Activated CD4-positive, alpha-beta T cell treated with anti-CD3 and anti-CD28 coated beads, Interleukin-2, amount 10 ng/mL, durations not matched to agents 24 days and 14 days (primary cell): ENCODE measurements at regions not wholly inside any gene's neighbourhood (a gene's known extent, or its start where the extent isn't known, plus 50 kb on each side); places are given as distances from the start of the nearest gene placed in this dataset.

Source experiments
- DNase-seq: peaks from one replicate; pipeline ENCODE4 v3.0.0; 2022
- H3K27ac Mint-ChIP-seq: one replicate; pipeline ENCODE4 v1.8.0; 2022; ENCODE audit warnings: mild to moderate bottlenecking, mixed read lengths
- H3K27me3 Mint-ChIP-seq: one replicate; pipeline ENCODE4 v1.8.0; 2022; ENCODE audit warnings: mixed read lengths
- H3K36me3 Mint-ChIP-seq: one replicate; pipeline ENCODE4 v1.8.0; 2022; ENCODE audit warnings: low read depth, mild to moderate bottlenecking, mixed read lengths
- H3K4me1 Mint-ChIP-seq: one replicate; pipeline ENCODE4 v1.8.0; 2021; ENCODE audit warnings: mixed read lengths
- H3K4me3 Mint-ChIP-seq: one replicate; pipeline ENCODE4 v1.8.0; 2022; ENCODE audit warnings: mild to moderate bottlenecking, moderate library complexity, mixed read lengths
- H3K9me3 Mint-ChIP-seq: one replicate; pipeline ENCODE4 v1.8.0; 2021; ENCODE audit warnings: mixed read lengths
- intact Hi-C: fragments of 100-400 bp; cut with micrococcal nuclease; formaldehyde crosslinking; loops from one replicate; pipeline ENCODE4 v1.15.1; 2023

DNA sequence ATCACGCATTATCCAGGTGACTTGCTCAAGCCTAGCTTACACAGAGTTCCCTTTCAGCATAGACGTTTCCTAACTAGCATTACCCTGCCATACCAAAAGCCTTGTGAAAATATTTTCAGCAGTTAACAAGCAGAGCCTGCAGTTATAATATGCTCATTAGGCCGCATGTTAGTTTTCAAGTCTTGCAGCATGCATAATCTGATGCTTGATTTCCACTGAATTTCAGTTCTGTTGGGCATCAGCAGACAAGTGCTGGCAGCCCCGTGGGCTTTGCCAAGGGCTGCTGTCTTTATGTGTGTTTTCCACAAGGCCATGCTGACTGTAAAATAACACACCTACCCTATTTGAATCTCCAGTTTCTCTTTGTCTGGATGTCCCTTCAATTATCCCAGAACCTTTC, 491.0 kb upstream of the WWC1 start:
- H3K27ac Mint-ChIP-seq: no peak overlapping the region
- H3K36me3 Mint-ChIP-seq: no peaks in the 10 kb centered on the region
- no peak for DNase-seq
- intact Hi-C loops: no loop called here
- no peaks in the 10 kb centered on the region for H3K27me3 Mint-ChIP-seq
- no peaks in the 10 kb centered on the region for H3K4me1 Mint-ChIP-seq
- no peaks in the 10 kb centered on the region for H3K9me3 Mint-ChIP-seq
- H3K4me3 Mint-ChIP-seq: no peak overlapping the region

DNA sequence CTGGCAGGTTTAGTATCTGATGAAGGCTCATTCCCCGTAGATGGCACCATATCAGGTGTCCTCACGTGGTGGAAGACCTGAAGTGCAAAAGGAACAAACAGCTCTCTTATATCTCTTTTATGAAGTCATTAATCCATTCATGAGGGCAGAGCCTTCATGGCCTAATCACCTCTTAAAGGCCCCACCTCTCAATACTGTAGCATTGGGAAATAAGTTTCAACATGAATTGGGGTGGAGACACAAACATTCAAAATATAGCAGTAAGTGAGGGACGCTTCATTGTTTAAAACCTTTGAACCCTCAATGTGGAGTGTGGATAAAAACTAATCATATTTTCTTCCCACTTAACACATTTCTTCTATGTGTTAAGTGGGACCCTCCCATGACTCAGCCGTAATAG, 489.4 kb upstream of the WWC1 start:
- Mint-ChIP-seq H3K36me3 (no peaks in the 10 kb centered on the region), H3K9me3 (no peaks in the 10 kb centered on the region), H3K4me1 (no peaks in the 10 kb centered on the region), H3K4me3 (no peak overlapping the region), H3K27ac (no peak overlapping the region), H3K27me3 (no peaks in the 10 kb centered on the region)
- DNase-seq: no peak
- intact Hi-C loops: no loop called here

DNA sequence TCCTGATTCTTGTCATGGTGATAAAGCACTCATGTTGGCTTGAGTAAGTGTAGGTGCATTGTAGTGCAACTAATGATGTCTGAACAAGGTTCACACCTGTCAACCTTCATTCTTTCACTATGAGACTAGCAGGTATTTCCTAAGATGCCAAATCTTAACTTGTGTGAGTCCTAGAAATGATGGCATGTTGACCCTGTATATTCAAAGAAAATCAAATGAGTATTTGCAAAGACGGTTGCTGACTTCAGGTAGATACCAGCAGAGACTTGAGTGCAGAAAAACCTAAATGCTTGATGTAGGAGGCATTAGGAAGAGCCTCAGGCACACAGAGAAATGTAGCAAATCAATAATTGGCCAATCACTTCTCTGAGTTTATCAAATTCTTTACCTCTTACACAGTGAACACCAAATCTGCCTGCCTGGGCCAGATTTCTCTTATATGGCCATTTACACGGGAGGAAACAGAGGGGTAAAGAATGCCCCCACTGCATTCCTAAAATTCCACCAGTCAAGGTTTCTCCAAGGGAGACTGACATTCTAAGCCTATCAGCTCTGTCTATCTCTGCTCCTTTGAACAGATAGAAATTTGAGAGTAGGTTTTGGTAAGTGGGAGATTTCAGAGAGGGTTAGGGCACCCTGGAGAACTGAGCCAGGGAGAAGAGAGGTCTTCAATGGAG, 488.6 kb upstream of the WWC1 start:
- no peaks in the 10 kb centered on the region for H3K27me3 Mint-ChIP-seq
- no peak overlapping the region for H3K27ac Mint-ChIP-seq
- H3K4me1 Mint-ChIP-seq: no peaks in the 10 kb centered on the region
- H3K36me3 Mint-ChIP-seq: no peaks in the 10 kb centered on the region
- no peak for DNase-seq
- intact Hi-C loops: no loop called here
- no peak overlapping the region for H3K4me3 Mint-ChIP-seq
- no peaks in the 10 kb centered on the region for H3K9me3 Mint-ChIP-seq

DNA sequence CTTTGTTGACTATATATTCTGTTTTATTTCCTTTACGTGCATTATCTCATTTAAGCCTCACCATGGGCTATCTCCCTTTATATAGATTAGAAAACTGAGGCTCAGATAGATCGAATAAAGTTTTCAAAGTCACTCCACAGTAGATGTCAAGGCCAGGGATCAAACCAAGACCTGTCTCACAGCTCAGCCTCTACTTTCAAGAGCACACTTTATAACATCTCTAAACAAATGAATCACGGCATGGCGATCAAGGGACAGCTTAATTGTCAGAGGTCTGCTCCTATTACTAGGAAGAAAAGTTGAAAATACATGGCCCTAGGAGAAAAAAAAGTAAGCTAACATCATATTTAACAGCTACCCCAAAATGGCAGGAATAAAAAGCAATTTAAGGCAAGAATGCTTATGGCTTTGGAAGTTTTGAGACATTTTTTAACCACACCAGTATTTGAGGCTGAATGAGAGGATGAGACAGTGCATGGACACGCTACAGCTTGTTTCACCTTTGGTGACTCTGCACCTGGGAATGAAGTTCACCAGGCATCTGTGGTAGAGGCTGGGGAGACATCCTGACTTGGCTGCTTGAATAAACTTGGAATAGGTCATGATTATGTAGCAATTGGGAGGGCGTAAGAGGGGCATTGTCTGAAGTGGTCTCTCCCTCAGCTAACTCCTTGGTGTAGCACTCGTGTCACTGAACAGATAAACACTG, 486.8 kb upstream of the WWC1 start:
- H3K27me3 Mint-ChIP-seq: no peaks in the 10 kb centered on the region
- DNase-seq: no peak
- intact Hi-C loops: no loop called here
- H3K4me3 Mint-ChIP-seq: no peak overlapping the region
- no peaks in the 10 kb centered on the region for H3K9me3 Mint-ChIP-seq
- no peaks in the 10 kb centered on the region for H3K4me1 Mint-ChIP-seq
- H3K36me3 Mint-ChIP-seq: no peaks in the 10 kb centered on the region
- no peak overlapping the region for H3K27ac Mint-ChIP-seq

DNA sequence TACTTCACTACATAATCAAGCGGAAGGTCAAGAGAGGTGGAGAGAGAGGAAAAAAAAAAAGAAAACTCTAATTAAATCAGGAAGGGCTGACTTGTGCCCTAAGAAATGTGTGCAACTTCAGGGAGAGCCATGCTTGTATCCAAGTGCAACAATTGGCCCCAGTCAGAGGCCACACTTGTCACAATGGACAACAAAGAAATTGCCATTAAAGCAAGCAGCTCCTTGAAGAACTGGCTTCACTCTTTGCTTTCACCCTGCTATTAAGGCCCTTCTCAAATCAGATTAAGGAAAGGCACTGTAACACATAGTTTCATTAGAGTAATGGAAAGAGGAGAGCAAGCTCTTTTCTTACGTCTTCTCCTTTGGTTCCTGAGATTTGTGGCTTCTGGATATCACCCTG, 480.9 kb upstream of the WWC1 start:
- Mint-ChIP-seq H3K27me3 (no peaks in the 10 kb centered on the region), H3K27ac (no peak overlapping the region), H3K36me3 (no peaks in the 10 kb centered on the region), H3K4me3 (no peak overlapping the region), H3K9me3 (no peaks in the 10 kb centered on the region), H3K4me1 (no peaks in the 10 kb centered on the region)
- intact Hi-C loops: no loop called here
- DNase-seq: no peak

DNA sequence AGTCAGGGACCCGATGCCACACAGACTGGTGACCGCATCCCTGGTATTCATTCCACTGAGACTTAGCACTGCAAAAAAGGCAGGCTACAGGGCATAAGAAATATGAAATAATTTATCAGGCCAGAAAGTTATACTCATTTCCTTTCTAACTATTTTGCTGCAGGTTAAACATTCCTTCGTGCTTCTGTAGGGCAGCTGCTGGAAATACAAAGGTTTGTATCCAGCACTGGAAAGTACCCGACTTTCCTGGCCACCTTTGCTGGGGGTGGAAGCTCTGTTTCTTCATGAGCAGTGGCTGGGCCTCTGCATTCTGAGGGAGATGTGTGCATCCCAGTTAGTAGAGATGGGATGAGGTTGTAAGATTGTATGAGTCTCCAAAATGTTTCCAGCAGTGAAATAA, 478.6 kb upstream of the WWC1 start:
- Mint-ChIP-seq H3K27me3 (no peaks in the 10 kb centered on the region), H3K36me3 (no peaks in the 10 kb centered on the region), H3K27ac (no peak overlapping the region), H3K4me1 (no peaks in the 10 kb centered on the region), H3K9me3 (no peaks in the 10 kb centered on the region), H3K4me3 (no peak overlapping the region)
- intact Hi-C loops: no loop called here
- DNase-seq: no peak

DNA sequence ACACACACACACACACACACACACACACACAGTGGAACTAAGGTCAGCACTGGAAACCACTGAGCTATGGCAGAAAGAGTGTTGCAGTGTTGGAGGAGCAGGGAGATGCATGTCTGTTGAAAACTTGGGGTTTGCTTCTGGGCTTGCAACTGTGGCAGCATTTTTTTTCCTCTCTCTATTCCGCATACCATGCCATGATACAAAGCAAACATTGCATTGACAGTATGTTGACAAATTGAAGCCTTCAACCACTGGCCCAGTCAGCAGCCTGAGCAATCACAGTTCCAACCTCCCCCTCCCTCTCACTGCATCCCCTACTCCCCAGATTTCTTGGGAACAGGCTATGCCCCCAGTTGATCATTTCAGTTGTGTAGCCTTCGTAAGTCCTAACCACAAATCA, 478.1 kb upstream of the WWC1 start:
- H3K27ac Mint-ChIP-seq: no peak overlapping the region

DNA sequence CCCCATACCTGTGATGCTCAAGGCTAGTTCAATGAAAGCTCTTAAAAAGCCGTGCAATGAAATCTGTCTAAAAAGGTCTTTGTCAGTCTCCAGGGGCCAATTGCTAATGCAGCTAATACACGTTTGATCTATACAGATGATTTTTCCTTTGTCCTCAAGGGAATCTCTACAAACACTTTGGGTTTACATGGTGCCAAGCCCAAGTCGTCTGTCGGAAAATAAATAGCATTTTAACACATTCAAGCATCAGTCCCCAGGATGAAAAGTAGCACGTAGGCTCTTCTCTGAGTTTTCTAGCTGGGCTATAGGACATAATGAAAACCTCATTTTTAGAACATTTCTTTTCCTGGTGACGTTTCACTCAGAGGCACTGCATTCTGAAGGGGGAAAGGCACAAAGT, 477.4 kb upstream of the WWC1 start:
- H3K9me3 Mint-ChIP-seq: no peaks in the 10 kb centered on the region
- H3K36me3 Mint-ChIP-seq: no peaks in the 10 kb centered on the region
- no peak for DNase-seq
- H3K27me3 Mint-ChIP-seq: no peaks in the 10 kb centered on the region
- no peak overlapping the region for H3K4me3 Mint-ChIP-seq
- no peak overlapping the region for H3K27ac Mint-ChIP-seq
- intact Hi-C loops: no loop called here
- no peaks in the 10 kb centered on the region for H3K4me1 Mint-ChIP-seq

More for the DNA sequence above, 478.1 kb upstream of the WWC1 start:
- Mint-ChIP-seq H3K9me3 (no peaks in the 10 kb centered on the region), H3K4me1 (no peaks in the 10 kb centered on the region), H3K4me3 (no peak overlapping the region), H3K36me3 (no peaks in the 10 kb centered on the region), H3K27me3 (no peaks in the 10 kb centered on the region)
- DNase-seq: no peak
- intact Hi-C loops: no loop called here

DNA sequence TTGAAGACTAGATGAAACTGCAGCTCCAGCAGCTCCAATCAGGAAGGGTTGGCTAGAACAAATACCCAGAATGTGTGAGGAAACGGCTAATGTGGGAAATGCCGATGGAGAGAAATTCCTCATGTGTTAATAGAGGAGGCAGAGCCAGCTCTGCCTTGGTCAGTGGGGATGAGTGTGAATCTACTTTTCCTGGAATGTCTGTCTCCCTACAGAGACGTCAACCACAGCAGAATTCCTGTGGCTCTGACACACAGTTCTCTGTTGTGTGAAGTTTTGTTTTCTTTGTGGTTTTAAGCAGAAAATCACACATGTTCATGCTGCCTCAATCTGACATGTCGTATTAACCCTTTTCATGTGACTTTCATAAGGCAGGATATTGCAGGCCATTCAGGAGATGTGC, 476.6 kb upstream of the WWC1 start:
- Mint-ChIP-seq H3K27ac (no peak overlapping the region), H3K4me1 (no peaks in the 10 kb centered on the region), H3K36me3 (no peaks in the 10 kb centered on the region), H3K4me3 (no peak overlapping the region), H3K9me3 (no peaks in the 10 kb centered on the region), H3K27me3 (no peaks in the 10 kb centered on the region)
- intact Hi-C loops: no loop called here
- no peak for DNase-seq

DNA sequence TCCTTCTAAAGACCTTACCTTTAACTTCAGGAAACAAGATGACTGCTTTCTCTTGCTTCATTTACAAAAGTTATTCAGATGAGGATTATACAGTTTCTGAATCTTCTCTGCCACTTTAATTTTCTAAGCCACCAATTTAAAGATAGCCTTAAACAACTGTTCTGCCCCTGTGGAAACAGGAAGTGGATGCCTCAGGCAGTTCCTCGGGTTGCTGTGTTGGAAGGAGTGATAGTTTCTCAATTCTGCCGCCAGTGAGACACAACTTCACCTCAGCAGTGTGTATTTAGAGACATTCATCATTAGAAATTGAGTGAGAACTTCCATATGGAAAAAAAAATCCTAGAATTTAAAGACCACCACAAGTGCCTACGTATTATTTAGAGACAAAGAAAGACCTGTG, 475.1 kb upstream of the WWC1 start:
- no peak for DNase-seq
- Mint-ChIP-seq H3K27ac (no peak overlapping the region), H3K27me3 (no peaks in the 10 kb centered on the region), H3K4me3 (no peak overlapping the region), H3K4me1 (no peaks in the 10 kb centered on the region), H3K9me3 (no peaks in the 10 kb centered on the region), H3K36me3 (no peaks in the 10 kb centered on the region)
- intact Hi-C loops: no loop called here

DNA sequence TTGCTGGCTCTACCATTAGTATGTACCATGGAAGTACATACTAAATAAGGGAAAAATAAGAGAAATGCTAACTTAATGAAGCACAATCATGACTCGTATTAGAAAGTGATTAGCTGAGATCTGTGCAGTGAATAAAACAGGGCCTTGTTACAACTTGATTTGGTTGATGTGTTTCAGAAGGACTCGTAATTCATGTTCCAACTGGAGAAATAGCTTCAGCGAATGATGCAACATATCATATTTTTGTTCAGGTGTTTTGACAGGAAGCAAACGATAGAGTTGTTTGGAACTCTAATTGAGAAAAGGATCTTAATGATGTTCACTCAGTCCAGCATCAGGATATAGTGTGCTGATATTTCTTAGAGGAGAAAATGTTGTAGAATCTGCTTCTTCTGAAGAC, 474.6 kb upstream of the WWC1 start:
- Mint-ChIP-seq H3K36me3 (no peaks in the 10 kb centered on the region), H3K4me1 (no peaks in the 10 kb centered on the region), H3K27me3 (no peaks in the 10 kb centered on the region), H3K27ac (no peak overlapping the region), H3K9me3 (no peaks in the 10 kb centered on the region), H3K4me3 (no peak overlapping the region)
- DNase-seq: no peak
- intact Hi-C loops: no loop called here

DNA sequence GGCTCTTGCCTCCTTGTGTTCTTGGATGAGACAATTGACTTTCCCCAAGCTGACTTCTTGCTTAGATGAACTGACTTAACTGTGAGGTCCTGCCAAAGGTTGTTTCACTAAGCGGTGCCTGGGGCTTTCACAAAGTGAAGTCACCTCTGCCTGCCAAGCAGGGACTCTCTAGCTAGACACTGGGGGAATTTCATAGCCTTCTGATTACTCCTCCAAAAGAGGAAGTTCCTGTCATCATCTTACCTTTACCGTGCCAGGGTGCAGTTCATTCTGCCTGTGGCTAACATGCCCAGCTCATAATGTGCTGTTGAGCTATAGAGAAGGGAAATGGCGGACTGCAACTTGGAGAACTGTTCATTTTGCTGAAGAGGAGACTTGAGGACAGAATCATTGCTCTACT, 472.0 kb upstream of the WWC1 start:
- H3K36me3 Mint-ChIP-seq: no peaks in the 10 kb centered on the region
- H3K27ac Mint-ChIP-seq: no peak overlapping the region
- H3K4me3 Mint-ChIP-seq: no peak overlapping the region
- H3K9me3 Mint-ChIP-seq: no peaks in the 10 kb centered on the region
- H3K27me3 Mint-ChIP-seq: no peaks in the 10 kb centered on the region
- DNase-seq: no peak
- no peaks in the 10 kb centered on the region for H3K4me1 Mint-ChIP-seq
- intact Hi-C loops: no loop called here

DNA sequence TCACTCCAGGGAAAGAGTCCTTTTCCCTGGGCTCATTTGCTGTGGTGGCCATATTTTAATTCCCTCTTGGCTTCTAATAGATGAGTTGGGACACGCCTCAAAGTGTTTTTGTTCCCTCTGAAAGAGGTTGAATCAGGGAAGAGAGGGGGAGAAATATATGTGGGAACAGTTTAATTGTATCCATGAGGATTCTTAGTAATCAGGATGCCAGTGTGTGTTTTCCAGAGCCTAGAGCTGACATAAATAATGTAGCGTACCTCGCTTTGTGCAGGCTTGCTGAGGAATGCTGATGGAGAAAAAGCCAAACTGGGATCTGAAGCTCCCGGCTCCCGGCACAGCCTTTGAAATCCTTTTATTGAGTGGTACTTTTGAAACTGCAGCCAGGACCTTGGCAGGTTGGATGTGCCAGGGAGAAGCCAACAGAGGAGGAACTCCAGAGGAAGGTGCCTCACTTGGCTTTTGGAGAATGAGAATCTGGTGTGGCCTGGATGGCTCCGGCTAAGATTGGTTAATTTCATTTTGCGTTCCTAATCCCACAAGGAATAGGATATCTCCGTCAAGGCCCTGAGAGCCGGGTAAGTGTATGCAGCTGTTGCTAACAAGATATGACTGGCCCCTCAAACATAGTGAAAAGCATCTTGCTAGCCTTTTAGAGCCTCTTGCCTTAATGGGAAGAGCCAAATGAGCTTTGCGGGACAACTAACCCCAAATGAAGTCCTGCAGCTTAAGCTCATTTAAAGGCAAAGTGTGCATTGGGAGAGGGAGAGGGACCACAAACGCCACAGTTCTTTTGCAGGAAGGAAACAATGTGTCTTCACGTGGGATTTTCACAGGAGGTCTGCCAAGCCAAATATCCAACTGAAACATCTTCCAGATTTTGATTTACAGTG, 471.1 kb upstream of the WWC1 start:
- Mint-ChIP-seq H3K27ac (no peak overlapping the region), H3K9me3 (no peaks in the 10 kb centered on the region), H3K36me3 (no peaks in the 10 kb centered on the region), H3K27me3 (no peaks in the 10 kb centered on the region), H3K4me3 (no peak overlapping the region), H3K4me1 (no peaks in the 10 kb centered on the region)
- intact Hi-C loops: no loop called here
- no peak for DNase-seq

DNA sequence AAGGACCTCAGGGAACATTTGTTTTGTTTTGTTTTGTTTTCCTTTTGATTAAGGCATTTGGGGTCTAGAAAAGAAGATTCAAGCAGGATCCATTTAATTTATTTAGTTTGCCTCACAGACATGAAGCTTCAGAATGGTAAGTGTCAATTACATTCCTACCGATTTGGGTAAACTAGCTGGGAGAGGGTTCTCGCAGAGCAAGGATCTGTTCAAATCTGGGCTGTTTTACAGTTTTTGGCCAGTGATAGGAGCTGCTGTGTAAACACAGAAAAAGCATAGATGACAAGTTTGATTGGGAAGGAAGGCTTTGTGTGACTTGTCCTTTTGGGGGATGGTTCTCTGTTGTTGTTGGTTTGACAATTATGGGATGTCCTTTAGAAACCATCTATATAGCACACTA, 470.3 kb upstream of the WWC1 start:
- no peaks in the 10 kb centered on the region for H3K9me3 Mint-ChIP-seq
- no peak overlapping the region for H3K4me3 Mint-ChIP-seq
- intact Hi-C loops: no loop called here
- no peaks in the 10 kb centered on the region for H3K27me3 Mint-ChIP-seq
- DNase-seq: no peak
- H3K4me1 Mint-ChIP-seq: no peaks in the 10 kb centered on the region
- no peaks in the 10 kb centered on the region for H3K36me3 Mint-ChIP-seq
- no peak overlapping the region for H3K27ac Mint-ChIP-seq
